Prostate gland (tissue), 2 donors: ENCODE measurements at regions not wholly inside any gene's neighbourhood (a gene's known extent, or its start where the extent isn't known, plus 50 kb on each side); places are given as distances from the start of the nearest gene placed in this dataset.
"Not testable (repeated sequence)": the region's sequence is repeated elsewhere in the genome, so short reads cannot be mapped to it uniquely, and the experiment has no call there.

Experiments
- CTCF ChIP-seq, 4 experiments: fragments of 200-600 bp in 2 of 4; fragments of 450-650 bp in 2 of 4; sonication (generic) in 2 of 4; IDR thresholded peaks; 1 replicate in 3 of 4; 2 replicates in 1 of 4; pipeline ENCODE4 v1.5.1; 2016 to 2019; ENCODE audit warnings: antibody characterized with exemption in 4 of 4, mild to moderate bottlenecking in 2 of 4, moderate library complexity in 2 of 4
- POLR2A ChIP-seq: fragments of 450-650 bp; IDR thresholded peaks from one replicate; pipeline ENCODE4 v1.6.1; 2016; ENCODE audit warnings: antibody characterized with exemption, mild to moderate bottlenecking

GRCh38 chr1:224040006-224040405, 73.9 kb upstream of the FBXO28 start:
- not testable (repeated sequence) for TF ChIP-seq CTCF (IDR thresholded peaks at IDR 0.05); POLR2A
